Colon (tissue), 2 donors: ENCODE measurements at regions not wholly inside any gene's neighbourhood (a gene's known extent, or its start where the extent isn't known, plus 50 kb on each side); places are given as distances from the start of the nearest gene placed in this dataset.

Experiments used
- FAIRE-seq: peaks from 2 replicates; lab custom pipeline; 2012; peaks lifted over from hg19 to GRCh38; lab: Jason Lieb, UNC
- donor health status: control.
- donor health status: control.

DNA sequence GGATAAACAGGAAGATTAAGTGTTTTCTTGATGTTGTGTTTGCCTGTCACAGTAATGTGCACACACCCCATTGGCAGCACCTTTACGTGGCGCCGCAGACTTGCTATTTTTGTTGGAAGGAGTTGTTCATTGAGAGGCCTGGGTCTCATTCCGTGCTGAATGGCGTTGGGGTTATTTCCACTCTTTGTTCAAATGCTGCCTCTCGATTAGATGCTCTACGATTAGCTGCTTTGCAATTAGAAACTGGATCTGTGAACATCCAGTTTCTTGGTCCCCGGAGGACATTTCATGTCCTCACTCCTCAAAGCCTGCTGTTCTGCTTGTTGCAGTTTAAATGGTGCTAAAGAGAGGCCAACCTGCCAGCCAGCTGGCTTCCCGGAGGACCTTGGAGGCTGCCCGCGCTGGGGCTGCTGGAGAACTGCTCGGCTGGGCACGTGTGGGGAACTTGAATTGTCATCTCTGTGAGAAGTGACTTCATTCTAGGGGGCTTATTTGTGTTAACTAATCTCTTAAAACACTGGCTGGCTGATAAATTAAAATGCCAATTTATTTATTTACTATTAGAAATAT, 117.4 kb upstream of the NABP1 start:
- FAIRE-seq = no peak

DNA sequence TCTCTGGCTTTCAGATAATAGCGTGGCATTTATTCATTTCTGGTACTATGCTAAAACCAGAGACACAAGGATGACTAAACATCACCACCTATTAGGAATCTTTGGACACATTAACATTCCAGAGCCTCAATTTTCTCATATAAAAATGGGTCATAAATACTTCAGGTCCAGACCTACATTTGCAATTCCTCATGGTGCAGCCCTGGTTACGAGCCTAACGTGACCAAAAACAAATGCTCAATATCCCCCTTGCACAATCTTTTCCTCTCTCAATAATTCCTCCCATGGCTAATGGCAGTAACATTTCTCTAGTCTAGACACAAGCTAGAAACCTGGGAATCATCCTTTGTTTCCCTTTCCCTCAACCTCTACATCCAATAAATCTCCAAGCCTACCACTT, 112.8 kb upstream of the NABP1 start:
- FAIRE-seq = no peak

DNA sequence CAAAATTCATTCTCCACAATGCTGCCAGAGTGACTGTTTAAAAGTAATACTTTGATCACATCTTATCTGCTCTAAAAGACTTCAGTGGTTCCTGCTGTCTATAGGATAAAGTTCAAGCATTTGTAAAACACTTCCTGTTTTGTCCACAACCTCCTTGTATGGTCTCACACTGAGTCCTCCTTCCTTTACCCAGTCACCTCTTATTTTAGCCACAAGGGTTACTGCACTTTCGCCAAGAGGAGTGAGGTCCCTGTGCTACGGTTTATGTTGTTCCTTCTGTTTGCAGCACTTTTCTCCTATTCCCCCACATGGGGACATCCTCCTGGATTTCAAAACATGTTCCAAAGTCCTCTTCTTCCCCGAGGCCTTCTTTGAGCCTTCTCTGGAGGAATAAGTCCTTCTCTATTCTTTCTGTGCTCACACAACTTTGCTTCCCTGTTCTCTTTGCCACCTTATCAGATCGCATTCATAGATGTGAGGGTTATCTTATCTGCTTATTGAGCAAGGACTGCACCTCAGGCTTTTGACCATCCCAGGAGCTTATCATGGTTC, 112.2 kb upstream of the NABP1 start:
- no peak for FAIRE-seq

DNA sequence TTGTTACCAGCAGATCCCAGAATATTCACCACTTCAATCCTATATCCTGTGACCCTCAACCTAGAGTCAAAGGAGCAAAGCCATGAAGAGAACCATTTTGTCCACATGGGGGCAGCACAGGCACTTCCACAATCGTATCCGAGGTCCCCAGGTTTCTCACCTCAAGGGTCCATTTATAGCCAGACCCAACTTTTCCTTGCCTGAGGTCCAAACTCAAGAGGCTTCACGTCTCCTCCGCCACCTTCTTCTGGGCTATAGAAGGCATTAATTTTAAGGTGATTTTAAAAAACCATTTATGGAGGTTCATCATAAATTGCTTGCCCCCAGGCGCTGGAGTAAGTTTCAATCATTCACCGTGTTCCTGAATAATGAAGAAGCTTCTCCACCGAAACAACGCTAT, 111.6 kb upstream of the NABP1 start:
- FAIRE-seq = no peak

DNA sequence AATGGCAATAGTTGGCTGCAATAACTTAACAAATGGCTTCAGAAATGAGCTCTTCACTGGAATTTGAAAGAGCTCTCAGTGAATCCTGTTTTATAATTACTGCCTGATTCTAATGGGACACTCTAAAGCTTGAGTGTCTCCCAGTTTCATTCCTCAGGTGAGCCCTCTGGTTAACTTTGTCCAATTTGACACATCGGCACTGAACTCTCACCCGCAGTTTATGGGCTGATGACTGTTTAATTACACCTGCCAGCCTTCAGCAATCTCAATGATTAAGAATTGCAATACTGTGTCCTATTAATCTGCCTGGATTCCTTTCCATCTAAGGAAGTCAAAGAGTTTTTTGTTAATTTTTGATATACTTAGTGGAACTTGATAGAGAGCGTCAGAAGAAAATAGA, 110.7 kb upstream of the NABP1 start:
- FAIRE-seq = no peak

DNA sequence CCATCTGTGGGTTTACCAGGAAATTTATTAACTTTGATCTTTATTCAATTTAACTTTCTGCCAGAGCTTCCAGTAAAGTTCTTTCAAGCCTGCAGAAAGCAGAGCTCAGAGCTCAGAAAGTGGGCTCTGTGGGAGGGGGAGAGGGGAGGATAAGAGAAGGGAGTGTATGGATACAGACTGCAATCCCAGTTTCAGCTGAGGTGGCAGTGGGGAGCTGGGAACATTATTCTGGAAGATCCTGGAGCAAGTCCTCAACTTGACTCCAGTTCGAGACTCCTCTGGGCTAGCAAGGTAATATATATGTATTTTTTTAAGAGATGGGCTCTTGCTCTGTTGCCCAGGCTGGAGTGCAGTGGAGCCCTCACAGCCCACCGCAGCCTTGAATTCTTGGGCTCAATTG, 108.9 kb upstream of the NABP1 start:
- no peak for FAIRE-seq

DNA sequence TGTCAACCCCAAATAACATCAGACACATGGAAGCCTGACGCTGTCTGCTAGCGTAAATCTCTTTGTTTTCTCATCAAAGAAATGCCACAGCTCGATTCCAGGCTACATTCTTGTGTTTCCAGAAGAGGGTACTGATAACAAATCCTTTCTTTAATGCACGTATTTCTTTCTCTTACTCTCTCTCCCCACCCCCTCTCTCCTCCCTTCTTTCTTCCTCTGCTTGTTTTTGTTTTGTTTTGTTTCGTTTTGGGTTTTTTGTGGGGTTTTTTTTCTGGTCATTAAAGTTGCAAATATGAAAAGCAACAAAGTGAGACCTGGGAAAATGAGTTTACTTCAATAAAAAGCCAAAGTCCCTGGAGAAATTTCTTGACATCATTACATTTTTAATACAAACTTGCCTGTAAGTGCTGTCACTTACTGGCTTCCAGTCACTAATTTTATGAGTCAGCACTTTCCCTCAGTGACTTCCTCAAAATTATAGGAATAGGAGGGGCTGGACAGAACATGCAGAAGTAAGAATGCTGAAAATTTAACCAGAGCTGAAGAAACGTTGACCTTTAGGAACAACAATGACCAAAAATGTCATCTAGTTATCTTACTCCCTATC, 106.7 kb upstream of the NABP1 start:
- FAIRE-seq = no peak

DNA sequence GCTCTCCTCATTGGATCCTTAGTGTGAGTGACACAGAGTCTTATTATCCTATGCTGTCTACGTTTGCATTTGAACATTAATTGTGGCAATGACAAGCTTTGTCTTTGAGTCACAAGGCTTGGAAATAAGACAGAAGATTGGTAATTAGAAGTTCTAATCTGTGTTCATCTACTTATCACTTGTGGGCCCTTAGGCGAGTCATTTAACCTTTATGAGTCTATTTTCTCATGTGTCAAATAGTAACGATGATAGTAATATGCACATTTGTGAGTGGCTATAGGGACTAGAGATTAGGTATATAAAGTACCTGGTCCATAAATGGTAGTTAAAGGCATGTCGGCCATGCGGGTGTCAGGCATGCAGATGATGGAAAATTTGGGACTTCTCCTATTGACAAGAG, 105.6 kb upstream of the NABP1 start:
- no peak for FAIRE-seq

DNA sequence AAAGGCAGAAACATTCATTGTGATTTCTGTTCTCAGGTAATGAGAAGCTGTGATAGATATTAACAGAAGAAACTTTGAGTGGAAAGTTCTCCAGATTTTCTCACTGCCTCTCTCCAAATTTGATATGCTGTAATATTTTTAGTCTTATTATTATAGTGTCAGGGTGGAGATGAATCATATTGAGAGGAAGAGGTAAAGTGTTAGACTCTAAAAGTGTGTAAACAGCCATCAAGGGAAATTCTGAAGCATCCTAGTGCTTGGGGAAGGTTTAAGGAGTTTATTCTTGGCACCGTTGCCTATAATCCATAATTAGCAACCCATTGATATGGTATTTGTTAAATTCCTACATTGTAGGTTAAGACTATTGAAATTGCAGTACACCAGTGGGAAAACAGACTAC, 104.7 kb upstream of the NABP1 start:
- no peak for FAIRE-seq

DNA sequence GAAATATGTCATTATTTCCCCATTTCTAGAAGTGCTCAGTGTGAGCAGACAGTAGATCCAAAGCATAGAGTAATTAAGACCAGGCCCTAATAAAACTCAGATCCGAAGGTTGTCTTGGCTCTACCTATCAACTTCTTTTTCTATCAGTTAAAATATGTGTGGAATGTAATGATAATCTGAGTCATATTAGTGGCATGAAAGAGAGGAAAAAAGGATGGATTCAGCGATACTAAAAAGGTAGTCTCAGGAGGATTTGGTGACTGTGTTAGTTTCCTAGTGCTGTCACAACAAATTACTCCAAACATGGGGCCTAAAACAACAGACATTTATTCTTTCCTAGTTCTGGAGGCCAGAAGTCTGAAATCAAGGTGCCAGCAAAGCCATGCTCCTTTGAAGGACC, 103.7 kb upstream of the NABP1 start:
- no peak for FAIRE-seq

DNA sequence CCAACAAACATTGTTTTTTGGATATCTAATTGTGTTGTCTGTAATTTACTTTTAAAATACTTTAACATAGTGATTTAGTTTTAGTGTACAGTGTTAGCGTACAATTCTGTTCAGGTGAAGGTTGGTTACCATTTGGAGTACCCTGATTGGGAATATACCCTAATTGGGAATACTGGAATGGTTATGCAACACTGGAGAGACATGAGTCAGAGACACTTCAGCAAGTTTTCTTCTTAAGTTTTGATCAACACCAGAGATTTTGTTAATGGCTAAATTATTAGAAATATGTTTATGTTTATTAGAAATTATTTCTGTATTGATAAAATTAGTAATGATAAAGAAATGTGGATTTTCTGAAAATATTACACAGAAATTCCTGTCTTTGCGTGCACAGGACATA, 100.3 kb upstream of the NABP1 start:
- no peak for FAIRE-seq

DNA sequence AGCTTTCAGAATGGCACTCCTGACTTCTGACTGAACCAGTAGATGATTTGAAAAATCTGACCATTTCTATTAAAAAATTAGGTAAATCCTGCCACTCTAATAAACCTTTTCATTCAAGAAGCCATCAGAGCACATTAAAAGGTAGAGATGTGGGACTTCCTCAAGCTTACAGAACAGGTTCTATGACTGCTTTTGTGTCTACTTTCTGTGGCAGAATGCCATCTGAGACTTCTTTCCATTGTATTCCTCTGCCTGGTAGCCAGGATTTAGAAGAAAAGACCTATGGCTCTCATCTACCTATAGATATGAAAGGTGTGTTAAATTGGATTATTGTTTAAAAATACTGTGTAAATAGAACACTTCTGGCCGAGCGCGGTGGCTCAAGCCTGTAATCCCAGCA, 99.9 kb upstream of the NABP1 start:
- no peak for FAIRE-seq

DNA sequence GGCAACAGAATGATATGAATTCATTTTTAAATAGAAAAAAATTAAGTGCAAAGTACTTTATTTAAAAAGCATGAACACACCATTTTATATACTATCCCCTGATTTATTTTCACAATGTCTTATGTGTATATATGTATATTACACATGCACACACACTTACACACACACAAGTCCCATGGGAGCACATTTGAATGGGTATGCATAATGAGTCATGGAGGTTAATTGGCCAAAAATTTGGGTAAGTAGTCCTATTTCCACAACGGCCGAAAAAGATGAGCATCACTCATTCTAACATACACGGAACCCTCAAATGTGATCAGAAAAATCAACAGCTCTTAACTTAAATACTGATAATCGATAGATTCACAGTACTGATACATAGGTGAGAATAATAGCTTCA, 97.4 kb upstream of the NABP1 start:
- FAIRE-seq = no peak

DNA sequence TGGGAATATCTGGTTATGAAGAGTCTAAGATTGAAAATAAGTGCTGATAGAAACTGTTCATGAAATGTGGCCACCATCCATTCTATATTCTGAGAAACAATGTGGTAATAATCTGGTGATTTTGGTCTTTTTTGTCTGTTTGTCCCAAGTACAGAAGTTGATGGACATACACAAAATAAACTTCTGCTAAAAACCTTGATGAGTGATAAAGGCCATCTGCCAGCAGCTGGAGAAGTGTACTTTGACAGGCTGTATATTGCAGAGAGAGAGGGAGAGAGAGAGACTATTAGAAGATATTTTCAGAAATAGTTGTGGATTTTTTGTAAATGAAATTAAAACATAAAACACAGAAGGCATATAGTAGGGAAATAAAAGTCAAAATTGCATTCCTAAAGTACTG, 96.9 kb upstream of the NABP1 start:
- no peak for FAIRE-seq

DNA sequence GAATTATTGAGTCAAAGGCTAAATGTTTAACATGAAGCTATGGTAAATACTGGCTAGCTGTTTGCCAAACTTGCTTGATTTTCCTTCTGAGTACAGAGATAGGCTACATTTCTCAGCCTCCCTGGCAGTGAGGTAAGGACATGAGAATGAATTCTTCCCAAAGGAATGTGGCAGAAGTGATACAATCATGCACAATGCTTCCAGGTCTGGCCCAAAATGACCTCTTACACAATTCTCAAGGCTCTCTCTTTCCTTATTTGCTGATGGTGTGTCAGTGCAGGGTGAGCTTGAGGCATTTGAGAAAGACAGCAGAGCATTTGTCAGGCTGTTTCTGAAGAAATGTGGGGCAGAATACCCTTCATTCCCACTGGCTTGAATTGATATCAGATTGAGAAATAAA, 95.6 kb upstream of the NABP1 start:
- no peak for FAIRE-seq

DNA sequence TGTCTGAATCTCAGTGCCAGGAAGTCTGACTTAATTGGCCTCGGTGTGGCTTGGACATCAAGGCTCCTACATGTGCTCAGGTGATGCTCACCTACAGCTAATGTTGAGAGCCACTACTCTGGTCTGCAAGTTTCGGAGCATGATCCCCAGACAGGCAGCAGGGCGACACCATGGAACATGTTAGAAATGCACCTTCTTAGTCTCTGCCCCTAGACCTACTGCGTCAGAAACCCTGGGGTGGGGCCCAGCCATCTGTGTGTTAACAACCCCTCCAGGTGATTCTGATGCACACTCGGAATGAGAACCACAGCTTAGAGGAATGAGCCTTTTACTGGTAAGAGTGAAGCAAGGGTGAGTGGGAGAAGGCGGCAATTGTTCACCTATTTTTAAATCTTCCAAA, 86.9 kb upstream of the NABP1 start:
- FAIRE-seq = no peak

DNA sequence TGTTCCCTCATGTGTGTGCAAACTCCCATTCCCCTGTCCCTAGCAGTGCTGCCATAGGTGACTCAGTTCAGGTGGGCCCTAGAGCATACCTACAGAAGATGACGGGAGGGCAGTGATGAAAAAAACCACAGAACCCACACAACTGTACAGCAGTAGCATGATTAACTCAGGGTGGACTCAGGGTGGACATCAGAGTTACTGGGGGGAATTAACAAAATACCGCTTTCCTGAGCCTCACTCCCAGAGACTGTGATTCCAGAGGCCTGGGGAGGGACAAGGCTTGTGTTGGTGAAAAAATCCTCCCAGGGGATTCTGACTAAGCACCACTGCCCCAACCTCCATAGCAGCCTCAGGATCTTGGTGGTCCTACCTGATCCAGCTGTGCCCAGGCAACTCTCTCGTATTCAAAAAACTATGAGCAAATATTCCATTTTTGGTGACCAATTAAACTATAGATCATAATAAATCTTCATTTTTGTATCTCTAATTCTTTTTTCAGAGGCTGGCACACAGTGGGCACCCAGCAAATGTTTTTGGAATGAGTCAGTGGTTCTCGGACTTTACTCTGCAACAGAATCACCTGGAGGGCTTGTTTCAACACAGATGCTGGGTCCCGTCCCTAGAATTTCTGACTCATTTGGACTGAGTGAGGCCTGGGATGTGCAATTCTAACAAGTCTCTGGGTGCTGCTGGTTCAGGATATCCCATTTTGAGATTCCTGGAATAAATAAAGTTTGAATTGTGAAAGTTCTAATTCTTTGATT, 84.1 kb upstream of the NABP1 start:
- no peak for FAIRE-seq

DNA sequence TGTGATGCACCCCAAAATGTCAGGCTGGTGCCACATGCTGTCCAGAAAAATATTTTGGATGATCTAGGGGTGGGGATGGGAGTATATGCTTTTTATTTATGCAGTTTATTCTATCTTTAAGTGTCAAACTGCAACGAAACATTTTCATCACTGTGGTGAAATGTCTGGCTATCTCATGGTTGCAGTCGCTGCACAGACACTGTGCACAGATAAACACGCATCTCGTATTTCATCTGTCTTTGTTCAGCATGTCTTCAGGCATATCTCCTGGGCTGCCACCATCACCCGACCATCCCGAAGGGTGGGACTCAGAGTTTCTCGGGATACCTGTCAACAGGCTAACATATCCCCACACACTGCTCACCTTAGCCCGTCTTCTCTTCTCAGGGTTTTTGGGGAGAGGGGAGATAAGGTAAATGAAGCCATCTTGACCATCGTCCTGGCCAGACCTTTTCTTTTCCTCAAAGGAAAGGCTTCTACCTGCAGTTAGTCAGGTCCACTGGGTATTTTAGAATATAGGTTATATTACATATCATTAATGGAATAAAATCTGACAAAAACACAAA, 80.7 kb upstream of the NABP1 start:
- FAIRE-seq = no peak

DNA sequence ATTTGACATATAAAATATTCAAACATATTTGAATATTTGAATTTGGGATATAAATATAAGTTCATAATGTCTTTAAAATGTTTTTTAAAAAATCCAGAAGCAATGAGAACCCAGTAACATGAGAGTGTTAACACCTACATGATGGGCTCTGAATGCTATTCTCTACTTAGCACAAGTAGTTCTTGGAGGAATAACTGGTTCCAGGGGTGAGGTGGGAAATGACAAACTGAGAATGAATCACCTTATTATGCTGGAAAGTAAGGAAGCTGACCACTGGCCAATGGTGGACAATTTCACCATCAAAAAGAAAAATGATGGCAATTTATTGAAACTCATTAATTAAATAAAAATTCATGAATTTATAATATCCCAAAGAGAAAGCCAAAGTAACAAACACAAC, 79.6 kb upstream of the NABP1 start:
- no peak for FAIRE-seq

DNA sequence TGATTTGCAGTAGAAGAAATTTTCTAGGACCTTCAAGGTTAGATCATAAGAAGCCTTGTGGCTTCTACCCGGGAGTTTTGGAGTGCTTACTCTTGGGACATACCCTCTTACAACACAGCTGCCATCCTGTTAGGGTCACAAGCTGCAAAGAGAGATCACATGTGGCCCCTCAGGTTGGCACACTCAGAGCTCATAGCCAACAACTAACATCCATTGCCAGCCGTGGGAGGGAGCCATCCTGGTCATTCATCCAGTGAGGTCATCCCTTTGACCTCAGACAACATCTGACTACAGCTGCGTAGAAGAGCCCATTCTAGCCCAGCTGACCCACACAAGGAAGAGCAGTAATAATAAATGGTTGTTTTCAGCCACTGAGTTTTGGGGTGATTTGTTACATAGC, 76.9 kb upstream of the NABP1 start:
- FAIRE-seq = no peak

DNA sequence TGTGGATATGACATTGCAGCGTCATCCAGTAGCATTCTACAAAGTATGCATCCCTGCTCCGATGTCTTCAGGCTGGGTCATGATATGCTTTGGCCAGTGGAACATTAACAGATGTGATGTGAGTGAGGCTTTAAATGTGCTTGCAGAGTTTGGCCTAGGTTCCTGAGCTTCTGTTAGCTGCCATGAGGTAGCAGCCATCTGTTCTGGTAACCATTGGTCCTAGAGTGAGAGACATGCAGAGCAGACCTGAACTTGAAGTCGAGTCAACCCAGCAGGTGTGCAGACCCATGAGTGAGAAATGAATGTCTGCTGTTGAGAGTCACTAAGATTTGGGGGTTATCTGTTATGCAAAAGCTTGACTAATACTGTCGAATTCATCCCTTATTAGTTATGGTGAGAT, 73.8 kb upstream of the NABP1 start:
- no peak for FAIRE-seq

DNA sequence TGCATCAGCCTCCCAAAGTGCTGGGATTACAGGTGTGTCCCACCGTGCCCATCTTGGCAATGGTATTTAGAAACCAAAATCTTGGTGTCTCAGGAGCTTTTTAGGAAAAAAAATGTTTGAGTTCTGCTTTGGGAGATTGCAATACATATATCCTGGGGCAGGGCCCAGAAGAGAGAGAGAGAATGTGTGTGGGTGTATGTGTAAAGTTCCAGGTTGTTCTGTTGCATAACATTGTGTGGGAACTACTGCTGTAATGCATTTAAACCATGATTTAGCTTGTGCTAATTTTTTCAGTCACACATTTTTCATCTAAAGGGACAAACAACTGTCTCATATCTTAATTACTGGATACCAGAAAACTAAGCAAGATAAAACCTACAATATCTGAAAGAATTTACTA, 70.8 kb upstream of the NABP1 start:
- FAIRE-seq = no peak

DNA sequence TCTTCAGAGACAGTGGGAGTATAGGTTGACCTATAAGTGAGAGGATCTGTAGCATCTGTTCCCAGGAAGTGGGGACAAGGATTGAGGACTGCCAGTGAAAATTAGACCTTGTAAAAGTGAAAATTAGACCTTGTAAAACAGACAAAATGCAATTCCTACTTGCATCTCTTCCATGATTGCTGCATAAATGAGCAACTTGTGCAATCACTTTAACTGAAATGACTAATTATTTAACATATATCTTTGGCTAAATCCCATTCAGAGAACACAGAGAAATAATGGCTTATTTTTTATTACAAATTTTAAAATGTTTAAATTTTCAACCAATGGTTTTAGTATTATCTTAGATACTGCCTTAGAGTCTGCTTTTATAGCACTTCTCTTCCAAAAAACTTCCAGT, 67.2 kb upstream of the NABP1 start:
- no peak for FAIRE-seq
